Stomach smooth muscle (tissue), 2 donors: ENCODE measurements at regions not wholly inside any gene's neighbourhood (a gene's known extent, or its start where the extent isn't known, plus 50 kb on each side); places are given as distances from the start of the nearest gene placed in this dataset.

Source experiments
- H3K27ac ChIP-seq: one replicate; pipeline ENCODE4 v1.7.0; 2013; ENCODE audit warnings: mild to moderate bottlenecking, low read length, inconsistent platforms
- H3K27me3 ChIP-seq, 2 donors: one replicate each; pipeline ENCODE4 v1.7.0; 2013; ENCODE audit warnings: low read length in 2 of 2; ENCODE audit not compliant: insufficient read depth in 2 of 2, control insufficient read depth in 1 of 2
- H3K36me3 ChIP-seq, 2 donors: one replicate each; pipeline ENCODE4 v1.7.0; 2013; ENCODE audit warnings: low read length in 2 of 2; ENCODE audit not compliant: control insufficient read depth in 2 of 2, insufficient read depth in 2 of 2
- H3K4me1 ChIP-seq: one replicate; pipeline ENCODE4 v1.7.0; 2013; ENCODE audit warnings: low read length; ENCODE audit not compliant: control insufficient read depth, insufficient read depth
- H3K4me3 ChIP-seq, 2 donors: one replicate each; pipeline ENCODE4 v1.7.0; 2013; ENCODE audit warnings: low read length in 2 of 2
- H3K9ac ChIP-seq, 2 donors: one replicate each; pipeline ENCODE4 v1.7.0; 2013; ENCODE audit warnings: low read length in 2 of 2, mild to moderate bottlenecking in 1 of 2
- H3K9me3 ChIP-seq, 2 donors: one replicate each; pipeline ENCODE4 v1.7.0; 2013; ENCODE audit warnings: low read length in 2 of 2; ENCODE audit not compliant: control insufficient read depth in 2 of 2
- donor health status: healthy.
- donor health status: Pancreatic carcinoma.

- Histone ChIP-seq H3K9ac (no peak overlapping the region), H3K4me1 (no peaks in the 10 kb centered on the region), H3K36me3 (no peaks in the 10 kb centered on the region), H3K4me3 (no peak overlapping the region), H3K27ac (no peak overlapping the region), H3K9me3 (no peaks in the 10 kb centered on the region), H3K27me3 (peaks cover 4 to 10% of the 10 kb centered on the region in 2 donors)
Measured at GRCh38 chr17:72206376-72206775, 85.6 kb downstream of the SOX9 start.

GRCh38 chr17:72208832-72209231, 88.0 kb downstream of the SOX9 start:
- Histone ChIP-seq H3K4me3 (no peak overlapping the region), H3K9me3 (no peaks in the 10 kb centered on the region), H3K9ac (no peak overlapping the region), H3K36me3 (no peaks in the 10 kb centered on the region), H3K27ac (no peak overlapping the region), H3K27me3 (peaks cover 0 to 10% of the 10 kb centered on the region in 2 donors), H3K4me1 (no peaks in the 10 kb centered on the region)

- Histone ChIP-seq H3K27ac (no peak overlapping the region), H3K4me1 (no peaks in the 10 kb centered on the region), H3K9me3 (no peaks in the 10 kb centered on the region), H3K36me3 (no peaks in the 10 kb centered on the region), H3K9ac (no peak overlapping the region), H3K27me3 (peaks cover 0 to 3% of the 10 kb centered on the region in 2 donors), H3K4me3 (no peak overlapping the region)
Measured at GRCh38 chr17:72212041-72212440, 91.2 kb downstream of the SOX9 start.

GRCh38 chr17:72215490-72215889, 94.7 kb downstream of the SOX9 start:
- Histone ChIP-seq H3K4me1 (no peaks in the 10 kb centered on the region), H3K27ac (no peak overlapping the region), H3K9ac (no peak overlapping the region), H3K4me3 (no peak overlapping the region), H3K27me3 (peaks cover 19 to 24% of the 10 kb centered on the region in 2 donors), H3K9me3 (no peaks in the 10 kb centered on the region), H3K36me3 (no peaks in the 10 kb centered on the region)

- H3K9me3 ChIP-seq: peaks cover 0 to under 1% of the 10 kb centered on the region in 2 donors
- H3K4me1 ChIP-seq: no peaks in the 10 kb centered on the region
- peaks cover 24 to 26% of the 10 kb centered on the region in 2 donors for H3K27me3 ChIP-seq
- no peaks in the 10 kb centered on the region for H3K36me3 ChIP-seq
- H3K27ac ChIP-seq: no peak overlapping the region
- H3K9ac ChIP-seq: no peak overlapping the region
- H3K4me3 ChIP-seq: no peak overlapping the region
Measured at GRCh38 chr17:72215928-72216327, 95.1 kb downstream of the SOX9 start.

GRCh38 chr17:72219137-72219823, 98.5 kb downstream of the SOX9 start:
- H3K4me3 ChIP-seq: no peak overlapping the region
- peaks cover 25 to 29% of the 10 kb centered on the region in 2 donors for H3K27me3 ChIP-seq

GRCh38 chr17:72219824-72220493, 99.1 kb downstream of the SOX9 start:
- no peak overlapping the region for H3K4me3 ChIP-seq
- peaks cover 25 to 29% of the 10 kb centered on the region in 2 donors for H3K27me3 ChIP-seq
- no peaks in the 10 kb centered on the region for H3K36me3 ChIP-seq
- no peaks in the 10 kb centered on the region for H3K4me1 ChIP-seq
- H3K9ac ChIP-seq: no peak overlapping the region
- no peak overlapping the region for H3K27ac ChIP-seq
- H3K9me3 ChIP-seq: peaks cover 0 to 4% of the 10 kb centered on the region in 2 donors

More at GRCh38 chr17:72219137-72219823, 98.5 kb downstream of the SOX9 start:
- no peak overlapping the region for H3K27ac ChIP-seq
- H3K9ac ChIP-seq: no peak overlapping the region
- H3K9me3 ChIP-seq: peaks cover 0 to 4% of the 10 kb centered on the region in 2 donors
- no peaks in the 10 kb centered on the region for H3K4me1 ChIP-seq
- no peaks in the 10 kb centered on the region for H3K36me3 ChIP-seq

GRCh38 chr17:72222661-72223380, 102.0 kb downstream of the SOX9 start:
- Histone ChIP-seq H3K36me3 (no peaks in the 10 kb centered on the region), H3K9me3 (peaks cover 0 to 4% of the 10 kb centered on the region in 2 donors), H3K4me3 (no peak overlapping the region), H3K4me1 (no peaks in the 10 kb centered on the region), H3K27me3 (peaks cover 23 to 25% of the 10 kb centered on the region in 2 donors), H3K9ac (no peak overlapping the region), H3K27ac (no peak overlapping the region)

- Histone ChIP-seq H3K36me3 (no peaks in the 10 kb centered on the region), H3K4me3 (no peak overlapping the region), H3K9me3 (peaks cover 0 to 4% of the 10 kb centered on the region in 2 donors), H3K27ac (no peak overlapping the region), H3K27me3 (peaks cover 17 to 20% of the 10 kb centered on the region in 2 donors), H3K4me1 (no peaks in the 10 kb centered on the region), H3K9ac (no peak overlapping the region)
Measured at GRCh38 chr17:72223866-72224291, 103.1 kb downstream of the SOX9 start.

- H3K9me3 ChIP-seq: no peaks in the 10 kb centered on the region
- no peak overlapping the region for H3K4me3 ChIP-seq
- peaks cover 0 to 3% of the 10 kb centered on the region in 2 donors for H3K27me3 ChIP-seq
- H3K27ac ChIP-seq: no peak overlapping the region
- H3K9ac ChIP-seq: no peak overlapping the region
- H3K4me1 ChIP-seq: no peaks in the 10 kb centered on the region
- no peaks in the 10 kb centered on the region for H3K36me3 ChIP-seq
Measured at GRCh38 chr17:72226322-72226721, 105.5 kb downstream of the SOX9 start.
